ENCODE measurements at regions not wholly inside any gene's neighbourhood (a gene's known extent, or its start where the extent isn't known, plus 50 kb on each side); places are given as distances from the start of the nearest gene placed in this dataset.

- TF ChIP-seq SMAD1 (CRISPR knock-in tag; IDR thresholded peaks at IDR 0.05; ENCODE audit: borderline replicate concordance, low read depth) (no peak), SP2 (CRISPR knock-in tag; IDR thresholded peaks at IDR 0.05) (no peak), FOXA3 (CRISPR knock-in tag; IDR thresholded peaks at IDR 0.05) (peak; percentile 99), PRDM15 (CRISPR knock-in tag; IDR thresholded peaks at IDR 0.05) (no peak), DNMT3B (CRISPR knock-in tag; conservative IDR thresholded peaks at IDR 0.05) (no peak), RFX5 (IDR thresholded peaks at IDR 0.05; ENCODE audit: low read depth, low read length) (no peak), SP5 (CRISPR knock-in tag; IDR thresholded peaks at IDR 0.05; ENCODE audit: borderline replicate concordance, low read depth) (peak; percentile 87), ZNF34 (CRISPR knock-in tag; IDR thresholded peaks at IDR 0.05; ENCODE audit: borderline replicate concordance) (no peak), ZBTB7B (CRISPR knock-in tag; IDR thresholded peaks at IDR 0.05) (peak; percentile 72), MXI1 (IDR thresholded peaks at IDR 0.05; ENCODE audit: borderline replicate concordance, low read depth, low read length) (no peak), HIC2 (CRISPR knock-in tag; IDR thresholded peaks at IDR 0.05; ENCODE audit: low read depth) (no peak), ZNF496 (CRISPR knock-in tag; IDR thresholded peaks at IDR 0.05; ENCODE audit: insufficient replicate concordance) (no peak), FOXK1 (CRISPR knock-in tag; IDR thresholded peaks at IDR 0.05; ENCODE audit: borderline replicate concordance, low read depth) (peak; percentile 64; the same call in 1 of the 2 replicates), ZNF564 (CRISPR knock-in tag; IDR thresholded peaks at IDR 0.05) (no peak), ZZZ3 (CRISPR knock-in tag; IDR thresholded peaks at IDR 0.05; ENCODE audit: borderline replicate concordance) (no peak), BCL3 (CRISPR knock-in tag; IDR thresholded peaks at IDR 0.05) (no peak), NR2F2 (IDR thresholded peaks at IDR 0.05; ENCODE audit: borderline replicate concordance, low read depth) (peak; percentile 96), AKNA (CRISPR knock-in tag; IDR thresholded peaks at IDR 0.05; ENCODE audit: borderline replicate concordance) (no peak), EEA1 (CRISPR knock-in tag; IDR thresholded peaks at IDR 0.05; ENCODE audit: borderline replicate concordance) (no peak)
Measured at GRCh38 chr2:78162202-78162601, 640.0 kb upstream of the LRRTM4 start (continued).

Measured in HepG2 (cell line).